Heart left ventricle (tissue), 13 donors: ENCODE measurements at regions not wholly inside any gene's neighbourhood (a gene's known extent, or its start where the extent isn't known, plus 50 kb on each side); places are given as distances from the start of the nearest gene placed in this dataset.

Experiments
- POLR2A ChIP-seq, 2 donors: fragments of 450-650 bp; IDR thresholded peaks; one replicate each; pipeline ENCODE4 v1.6.1; 2017; ENCODE audit warnings: antibody characterized with exemption in 2 of 2, mild to moderate bottlenecking in 2 of 2, moderate library complexity in 2 of 2
- TF ChIP-seq, protein P1 (sequence below), 12 donors: fragments of 200-600 bp; sonication (generic) in 4 of 12; IDR thresholded peaks; one replicate each; pipeline versions ENCODE4 v1.5.0 to v1.8.0; 2018 to 2022; ENCODE audit warnings: antibody characterized with exemption in 12 of 12, mild to moderate bottlenecking in 5 of 12
- donor health status: ischemic (EF 13 %, LVEDD 7.1; RV severe dilation, severe dysfunction).
- donor health status: DM: no; HTN: yes; CAD: no.
- donor health status: DM: no; HTN: no; CAD: no.
- donor health status: ischemic (EF 25% LVEDD 6.9; RV normal size, moderate dysfunction).
- donor health status: ischemic (EF 25% LVEDD 5.7; RV mildly dilated, moderate dysfunction).
- donor health status: ischemic (EF 35%, LVEDD 5.7; RV mildly dilated, moderate dysfunction).
- donor health status: nonischemic (EF 11% LVEDD 7.7; RV severe dilation, severe dysfunction).
- donor health status: DM: yes; HTN: yes; CAD: no.
- donor health status: PGD.
- donor health status: ischemic (EF 29% LVEDD 5.4; RV normal size, mild dysfunction).
- donor health status: nonischemic (EF 23%, LVEDD 6.1; RV moderate dilation, normal function).

DNA sequence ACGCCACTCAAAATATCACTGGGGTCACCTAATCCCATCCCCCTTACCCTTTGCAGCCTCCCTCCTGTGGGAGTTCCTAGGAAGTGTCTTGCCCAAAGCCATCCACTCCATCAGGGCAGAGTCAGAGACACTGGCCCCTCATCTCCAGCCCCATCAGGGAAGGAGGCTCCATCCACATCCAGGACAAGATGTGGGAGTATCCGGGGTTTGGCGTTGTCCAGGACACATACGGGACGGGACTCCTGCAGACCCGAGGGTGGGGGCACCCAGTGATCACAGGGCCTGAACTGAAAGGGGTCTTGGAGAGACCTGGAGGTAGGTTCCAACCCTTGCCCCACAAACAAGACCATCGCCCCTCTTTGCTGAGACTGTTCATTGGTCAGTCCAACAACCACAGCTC lies 348.2 kb downstream of the MATN1 start:
- TF ChIP-seq, protein P1, sequence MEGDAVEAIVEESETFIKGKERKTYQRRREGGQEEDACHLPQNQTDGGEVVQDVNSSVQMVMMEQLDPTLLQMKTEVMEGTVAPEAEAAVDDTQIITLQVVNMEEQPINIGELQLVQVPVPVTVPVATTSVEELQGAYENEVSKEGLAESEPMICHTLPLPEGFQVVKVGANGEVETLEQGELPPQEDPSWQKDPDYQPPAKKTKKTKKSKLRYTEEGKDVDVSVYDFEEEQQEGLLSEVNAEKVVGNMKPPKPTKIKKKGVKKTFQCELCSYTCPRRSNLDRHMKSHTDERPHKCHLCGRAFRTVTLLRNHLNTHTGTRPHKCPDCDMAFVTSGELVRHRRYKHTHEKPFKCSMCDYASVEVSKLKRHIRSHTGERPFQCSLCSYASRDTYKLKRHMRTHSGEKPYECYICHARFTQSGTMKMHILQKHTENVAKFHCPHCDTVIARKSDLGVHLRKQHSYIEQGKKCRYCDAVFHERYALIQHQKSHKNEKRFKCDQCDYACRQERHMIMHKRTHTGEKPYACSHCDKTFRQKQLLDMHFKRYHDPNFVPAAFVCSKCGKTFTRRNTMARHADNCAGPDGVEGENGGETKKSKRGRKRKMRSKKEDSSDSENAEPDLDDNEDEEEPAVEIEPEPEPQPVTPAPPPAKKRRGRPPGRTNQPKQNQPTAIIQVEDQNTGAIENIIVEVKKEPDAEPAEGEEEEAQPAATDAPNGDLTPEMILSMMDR (IDR thresholded peaks at IDR 0.05) = no peak
- no peak for TF ChIP-seq POLR2A (IDR thresholded peaks at IDR 0.05)
